NB4 (cell line): ENCODE measurements at regions not wholly inside any gene's neighbourhood (a gene's known extent, or its start where the extent isn't known, plus 50 kb on each side); places are given as distances from the start of the nearest gene placed in this dataset.

Source experiments
- DNase-seq: peaks from one replicate; pipeline ENCODE4 v3.0.0; 2010; ENCODE audit warnings: low read depth
- H3K4me3 ChIP-seq: one replicate; pipeline ENCODE4 v1.5.1; 2011; ENCODE audit warnings: mild to moderate bottlenecking, low read depth, low read length, moderate library complexity
- CTCF ChIP-seq: IDR thresholded peaks from one replicate; pipeline ENCODE4 v1.5.1; 2012; ENCODE audit warnings: low read depth, low read length
- MAX ChIP-seq: IDR thresholded peaks from 2 replicates; pipeline ENCODE4 v1.6.1; 2011; ENCODE audit warnings: low read depth, low read length
- MYC ChIP-seq: IDR thresholded peaks from 2 replicates; pipeline ENCODE4 v1.6.1; 2011; ENCODE audit warnings: low read depth, low read length
- POLR2A ChIP-seq: IDR thresholded peaks from 2 replicates; pipeline ENCODE4 v1.6.1; 2011; ENCODE audit warnings: mild to moderate bottlenecking; ENCODE audit not compliant: insufficient read length; ENCODE audit errors: extremely low read depth

GRCh38 chr12:76259660-76260389 lies 88.4 kb downstream of the BBS10 start:
- no peak for DNase-seq
- TF ChIP-seq MAX (no peak), POLR2A (no peak)
- H3K4me3 ChIP-seq: no peak overlapping the region

- DNase-seq: no peak
- no peak overlapping the region for H3K4me3 ChIP-seq
- TF ChIP-seq MAX: no peak
- TF ChIP-seq POLR2A: no peak
- TF ChIP-seq CTCF: no peak
- TF ChIP-seq MYC: no peak
Measured at GRCh38 chr12:76259106-76259505, 89.1 kb downstream of the BBS10 start.

- DNase-seq: no peak
- no peak overlapping the region for H3K4me3 ChIP-seq
- TF ChIP-seq CTCF: no peak
- TF ChIP-seq MYC: no peak
Measured at GRCh38 chr12:76256904-76257303, 91.3 kb downstream of the BBS10 start.

- no peak overlapping the region for H3K4me3 ChIP-seq
- DNase-seq: no peak
- TF ChIP-seq MYC (no peak), MAX (no peak), CTCF (no peak), POLR2A (no peak)
Measured at GRCh38 chr12:76256321-76256720, 91.9 kb downstream of the BBS10 start.

- DNase-seq: no peak
- TF ChIP-seq MYC: no peak
- TF ChIP-seq MAX: no peak
- no peak for TF ChIP-seq POLR2A
- TF ChIP-seq CTCF: no peak
- H3K4me3 ChIP-seq: no peak overlapping the region
Measured at GRCh38 chr12:76255692-76256091, 92.5 kb downstream of the BBS10 start.

GRCh38 chr12:76255281-76255680 lies 92.9 kb downstream of the BBS10 start:
- H3K4me3 ChIP-seq: no peak overlapping the region
- DNase-seq: no peak
- TF ChIP-seq CTCF: no peak
